K562 (cell line): ENCODE measurements at regions not wholly inside any gene's neighbourhood (a gene's known extent, or its start where the extent isn't known, plus 50 kb on each side); places are given as distances from the start of the nearest gene placed in this dataset.
A peak's percentile ranks its signal among the peaks of the same experiment; 100 is the strongest.

ENCODE experiments used
- ATAC-seq: fragments of 200-7000 bp; cut with Tn5 transposase; 3 replicates; pipeline ENCODE4 v1.9.1; 2020; ENCODE audit warnings: moderate library complexity
- BruUV-seq: library from RNA; stranded (reverse); fragments of 400-500 nt; replicated peaks from 2 replicates; lab custom pipeline; 2021; lab: Mats Ljungman, UMichigan
- CTCF ChIA-PET: fragments of 300-600 bp; formaldehyde crosslinking; extraction: SDS; loops from one replicate; lab custom pipeline; 2021; ENCODE audit warnings: low intra/inter-chr PET ratio; lab: Yijun Ruan, JAX
- POLR2A ChIA-PET: fragments of 300-600, 350-650 bp; sonication (Branson Sonifier 250); formaldehyde crosslinking; extraction: SDS; loops from one replicate; lab custom pipeline; 2021; ENCODE audit warnings: antibody characterized with exemption, inconsistent platforms; lab: Yijun Ruan, JAX
- DNase-seq, 4 experiments: peaks; one replicate each; pipeline versions ENCODE4 v3.0.0 to v3.0.0-alpha.2; 2011 to 2018; ENCODE audit warnings: low spot score in 3 of 4, mixed read lengths in 3 of 4; ENCODE audit errors: extremely low read depth in 1 of 4
- FAIRE-seq: peaks from 2 replicates; lab custom pipeline; 2011; peaks lifted over from hg19 to GRCh38; lab: Jason Lieb, UNC
- H2AFZ ChIP-seq: 2 replicates; pipeline ENCODE4 v1.6.0; 2011; ENCODE audit warnings: low read depth, low read length, control low read depth, inconsistent platforms
- H3K27ac ChIP-seq: fragments of 200-600 bp; 3 replicates; pipeline ENCODE4 v1.8.0; 2011; ENCODE audit warnings: low read depth, mild to moderate bottlenecking, control low read depth, inconsistent platforms, low read length, moderate library complexity, mixed read lengths; ENCODE audit errors: extremely low read depth
- H3K27me3 ChIP-seq, 2 experiments: fragments of 300-600 bp in 1 of 2; 2 replicates in 1 of 2; 3 replicates in 1 of 2; pipeline versions ENCODE4 v1.6.0 to v1.8.0; 2011; ENCODE audit warnings: inconsistent platforms in 2 of 2, low read length in 2 of 2, mild to moderate bottlenecking in 1 of 2, mixed read lengths in 1 of 2, moderate library complexity in 1 of 2; ENCODE audit not compliant: control insufficient read depth in 2 of 2, insufficient read depth in 2 of 2
- H3K36me3 ChIP-seq: fragments of 300-600 bp; 3 replicates; pipeline ENCODE4 v1.8.0; 2011; ENCODE audit warnings: mild to moderate bottlenecking, low read length, inconsistent platforms; ENCODE audit not compliant: control insufficient read depth, insufficient read depth
- H3K4me1 ChIP-seq, 2 experiments: fragments of 200-600 bp in 1 of 2; replicated peaks in 1 of 2; 2 replicates in 1 of 2; 3 replicates in 1 of 2; pipeline versions ENCODE4 v1.5.1 to v1.8.0; 2011; ENCODE audit warnings: inconsistent platforms in 2 of 2, low read length in 2 of 2, mild to moderate bottlenecking in 1 of 2, mixed read lengths in 1 of 2, moderate library complexity in 1 of 2; ENCODE audit not compliant: control insufficient read depth in 2 of 2, insufficient read depth in 2 of 2
- H3K4me2 ChIP-seq: 2 replicates; pipeline ENCODE4 v1.6.1; 2011; ENCODE audit warnings: low read length, control low read depth, inconsistent platforms, mixed read lengths; ENCODE audit not compliant: insufficient read depth
- H3K4me3 ChIP-seq: fragments of 200-600 bp; sonication (generic), shearing (Covaris generic); 2 replicates; pipeline ENCODE4 v1.5.1; 2016; ENCODE audit warnings: control low read depth, inconsistent platforms
- H3K79me2 ChIP-seq: fragments of 200-600 bp; 3 replicates; pipeline ENCODE4 v1.8.0; 2011; ENCODE audit warnings: low read length, inconsistent platforms; ENCODE audit not compliant: control insufficient read depth, insufficient read depth
- H3K9ac ChIP-seq, 2 experiments: 2 replicates each; pipeline versions ENCODE4 v1.6.0 to v1.6.1; 2011; ENCODE audit warnings: low read depth in 2 of 2, low read length in 2 of 2, control low read depth in 1 of 2, inconsistent platforms in 1 of 2, mild to moderate bottlenecking in 1 of 2, mixed read lengths in 1 of 2; ENCODE audit not compliant: insufficient read depth in 1 of 2
- H3K9me1 ChIP-seq: one replicate; pipeline ENCODE4 v1.6.0; 2011; ENCODE audit warnings: inconsistent platforms, mild to moderate bottlenecking, low read length, moderate library complexity; ENCODE audit not compliant: control insufficient read depth, insufficient read depth
- H3K9me3 ChIP-seq: replicated peaks from 2 replicates; pipeline ENCODE4 v1.5.1; 2011; ENCODE audit warnings: low read depth, low read length, inconsistent platforms; ENCODE audit not compliant: control insufficient read depth, insufficient read depth
- H4K20me1 ChIP-seq: replicated peaks from 2 replicates; pipeline ENCODE4 v1.6.1; 2011; ENCODE audit warnings: low read length, inconsistent platforms, mixed read lengths; ENCODE audit not compliant: control insufficient read depth, insufficient read depth
- ATF6 ChIP-seq: sonication (generic); formaldehyde crosslinking; IDR thresholded peaks from 2 replicates; pipeline ENCODE4 v1.4.0; 2020; ENCODE audit warnings: mild to moderate bottlenecking, missing genetic modification reagents
- BACH1 ChIP-seq: fragments of 200-800 bp; sonication (Bioruptor generic); IDR thresholded peaks from 2 replicates; pipeline ENCODE4 v1.6.1; 2016; ENCODE audit warnings: missing genetic modification characterization, missing compliant biosample characterization
- FUS ChIP-seq: fragments of 200-400 bp; formaldehyde crosslinking; optimal IDR thresholded peaks from 2 replicates; pipeline ENCODE3; 2017; ENCODE audit warnings: low read depth, low read length
- GATAD2A ChIP-seq: fragments of 450-650 bp; IDR thresholded peaks from 2 replicates; pipeline ENCODE4 v1.6.1; 2017
- HNRNPLL ChIP-seq: fragments of 200-400 bp; formaldehyde crosslinking; IDR thresholded peaks from 2 replicates; pipeline ENCODE4 v1.6.1; 2017; ENCODE audit warnings: low read length, low read depth, mild to moderate bottlenecking; ENCODE audit not compliant: poor library complexity, severe bottlenecking
- NFIC ChIP-seq: fragments of 450-650 bp; IDR thresholded peaks from 2 replicates; pipeline ENCODE4 v1.6.1; 2017; ENCODE audit warnings: mild to moderate bottlenecking, inconsistent platforms
- PTRF ChIP-seq: fragments of 450-650 bp; IDR thresholded peaks from 2 replicates; pipeline ENCODE4 v1.6.1; 2016; ENCODE audit warnings: mild to moderate bottlenecking, missing genetic modification characterization, missing compliant biosample characterization
- SAFB ChIP-seq: fragments of 200-400 bp; formaldehyde crosslinking; IDR thresholded peaks from 2 replicates; pipeline ENCODE4 v1.6.1; 2017; ENCODE audit warnings: low read depth, low read length, borderline replicate concordance
- SRSF3 ChIP-seq: fragments of 200-400 bp; formaldehyde crosslinking; IDR thresholded peaks from 2 replicates; pipeline ENCODE4 v1.6.1; 2016; ENCODE audit warnings: mild to moderate bottlenecking, low read length, moderate library complexity; ENCODE audit not compliant: insufficient read depth
- TCF7L2 ChIP-seq: fragments of 150-350 bp; IDR thresholded peaks from 2 replicates; pipeline ENCODE4 v1.6.1; 2016; ENCODE audit warnings: low read depth, mild to moderate bottlenecking, low read length, moderate library complexity
- U2AF2 ChIP-seq: fragments of 200-400 bp; formaldehyde crosslinking; optimal IDR thresholded peaks from 2 replicates; pipeline ENCODE3; 2017; ENCODE audit warnings: low read depth, mild to moderate bottlenecking, low read length
- ZBTB12 ChIP-seq: fragments of 250-450 bp; sonication (Bioruptor Pico); IDR thresholded peaks from 2 replicates; pipeline ENCODE4 v1.4.0; 2020
- ZNF263 ChIP-seq: sonication (generic); formaldehyde crosslinking; IDR thresholded peaks from 2 replicates; pipeline ENCODE4 v1.8.0; 2022; ENCODE audit warnings: mild to moderate bottlenecking, missing genetic modification reagents, borderline replicate concordance
- ZNF445 ChIP-seq: fragments of 250-450 bp; sonication (Bioruptor Pico); IDR thresholded peaks from 2 replicates; pipeline ENCODE4 v1.4.0; 2020; ENCODE audit warnings: low read depth, mild to moderate bottlenecking, moderate library complexity
- ZNF707 ChIP-seq: fragments of 250-450 bp; sonication (Bioruptor Pico); conservative IDR thresholded peaks from 2 replicates; pipeline ENCODE4 v1.8.0; 2022; ENCODE audit warnings: inconsistent platforms, mild to moderate bottlenecking, moderate library complexity
- ZNF764 ChIP-seq: fragments of 250-450 bp; sonication (Bioruptor Pico); IDR thresholded peaks from 2 replicates; pipeline ENCODE4 v1.4.0; 2020; ENCODE audit warnings: low read depth, mild to moderate bottlenecking, moderate library complexity
- WGBS: fragments of 100-300 bp; shearing (Covaris generic); methylation state at CpG from one replicate; pipeline ENCODE4 v1.1.6; 2016; ENCODE audit warnings: low coverage, mixed read lengths; ENCODE audit not compliant: insufficient coverage; ENCODE audit errors: missing lambda C conversion rate; 5-methylcytosine and 5-hydroxymethylcytosine counted together
- in situ Hi-C: fragments of 300-500 bp; cut with MboI; formaldehyde crosslinking; loops from 4 replicates; pipeline ENCODE4 v1.15.0; 2018; ENCODE audit warnings: inconsistent platforms, mixed read lengths
- intact Hi-C: fragments of 100-400 bp; cut with micrococcal nuclease; formaldehyde crosslinking; loops from 2 replicates; pipeline ENCODE4 v1.14.2; 2022

GRCh38 chr10:63822496-63822895 lies 301.3 kb downstream of the REEP3 start:
- H2AFZ ChIP-seq: no peak overlapping the region
- DNase-seq: peak in 1 of 4 experiments; percentile 19
- no peaks in the 10 kb centered on the region for H3K9me1 ChIP-seq
- FAIRE-seq: no peak
- no peaks in the 10 kb centered on the region for H3K27me3 ChIP-seq
- no peaks in the 10 kb centered on the region for H3K9me3 ChIP-seq
- H3K4me1 ChIP-seq: no peaks in the 10 kb centered on the region
- no peaks in the 10 kb centered on the region for H4K20me1 ChIP-seq
- ATAC-seq: no peak
- BruUV-seq: no TSS peak
- TF ChIP-seq NFIC: peak; percentile 79
- no peak for TF ChIP-seq ZNF707 (CRISPR knock-in tag)
- no peaks in the 10 kb centered on the region for H3K79me2 ChIP-seq
- POLR2A ChIA-PET: no interaction called here
- H3K4me3 ChIP-seq: no peak overlapping the region
- CTCF ChIA-PET: no interaction called here
- WGBS: 0% methylated on average over 5 of the region's 5 CpGs
- H3K9ac ChIP-seq: no peak overlapping the region
- H3K27ac ChIP-seq: no peak overlapping the region
- H3K36me3 ChIP-seq: no peaks in the 10 kb centered on the region
- intact Hi-C loops (no loop called here), in situ Hi-C loops (no loop called here)
- no peak overlapping the region for H3K4me2 ChIP-seq

GRCh38 chr10:63825111-63825510 lies 303.9 kb downstream of the REEP3 start:
- DNase-seq: no peak
- no peaks in the 10 kb centered on the region for H3K4me1 ChIP-seq
- TF ChIP-seq GATAD2A (no peak), ATF6 (no peak), HNRNPLL (no peak), SAFB (no peak), SRSF3 (no peak), ZNF263 (CRISPR knock-in tag) (no peak), TCF7L2 (no peak), ZNF445 (CRISPR knock-in tag) (no peak), PTRF (tag) (no peak), FUS (no peak), U2AF2 (no peak), ZNF764 (CRISPR knock-in tag) (no peak), ZBTB12 (CRISPR knock-in tag) (no peak), BACH1 (tag) (no peak)

More at GRCh38 chr10:63825111-63825510, 303.9 kb downstream of the REEP3 start:
- intact Hi-C loops (no loop called here), in situ Hi-C loops (no loop called here)
- no peak for ATAC-seq
- no peaks in the 10 kb centered on the region for H3K9me3 ChIP-seq
- CTCF ChIA-PET: no interaction called here
- H3K4me3 ChIP-seq: no peak overlapping the region
- no peak for FAIRE-seq
- no peaks in the 10 kb centered on the region for H3K9me1 ChIP-seq
- no peak overlapping the region for H2AFZ ChIP-seq
- H3K9ac ChIP-seq: no peak overlapping the region
- POLR2A ChIA-PET: no interaction called here
- no peaks in the 10 kb centered on the region for H3K27me3 ChIP-seq
- H3K4me2 ChIP-seq: no peak overlapping the region
- no peaks in the 10 kb centered on the region for H4K20me1 ChIP-seq
- no peaks in the 10 kb centered on the region for H3K79me2 ChIP-seq
- H3K27ac ChIP-seq: no peak overlapping the region
- BruUV-seq: no TSS peak
- H3K36me3 ChIP-seq: no peaks in the 10 kb centered on the region
